ENCODE measurements at regions not wholly inside any gene's neighbourhood (a gene's known extent, or its start where the extent isn't known, plus 50 kb on each side); places are given as distances from the start of the nearest gene placed in this dataset.

- TF ChIP-seq ZNF296 (CRISPR knock-in tag; conservative IDR thresholded peaks at IDR 0.05) (no peak), ZNF674 (CRISPR knock-in tag; IDR thresholded peaks at IDR 0.05; ENCODE audit: low read depth) (no peak), YY1 (IDR thresholded peaks at IDR 0.05; ENCODE audit: insufficient read depth, insufficient replicate concordance, low read depth, low read length) (no peak)
- TF ChIP-seq, protein P1, sequence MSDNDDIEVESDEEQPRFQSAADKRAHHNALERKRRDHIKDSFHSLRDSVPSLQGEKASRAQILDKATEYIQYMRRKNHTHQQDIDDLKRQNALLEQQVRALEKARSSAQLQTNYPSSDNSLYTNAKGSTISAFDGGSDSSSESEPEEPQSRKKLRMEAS (IDR thresholded peaks at IDR 0.05): no peak
Observed at GRCh38 chr2:39922679-39923405, 143.8 kb upstream of the THUMPD2 start.

Measured in HepG2 (cell line).